GM12878 (cell line): ENCODE measurements at regions not wholly inside any gene's neighbourhood (a gene's known extent, or its start where the extent isn't known, plus 50 kb on each side); places are given as distances from the start of the nearest gene placed in this dataset.

Source experiments
- ATAC-seq: fragments of 200-7000 bp; cut with Tn5 transposase; 3 replicates; pipeline ENCODE4 v1.9.1; 2020; ENCODE audit warnings: mild to moderate bottlenecking, moderate library complexity
- BruUV-seq: library from RNA; stranded (reverse); fragments of 400-500 nt; replicated peaks from 2 replicates; lab custom pipeline; 2021; lab: Mats Ljungman, UMichigan
- CTCF ChIA-PET: fragments of 300-600 bp; sonication (Branson Sonifier 250); formaldehyde crosslinking; extraction: SDS; loops from one replicate; lab custom pipeline; 2021; ENCODE audit warnings: inconsistent platforms; lab: Yijun Ruan, JAX
- POLR2A ChIA-PET: fragments of 350-600 bp; formaldehyde crosslinking; extraction: SDS; loops from one replicate; lab custom pipeline; 2021; ENCODE audit warnings: inconsistent platforms; lab: Charles Lee
- RAD21 ChIA-PET: fragments of 300-600 bp; sonication (Branson Sonifier 250); formaldehyde crosslinking; loops from one replicate; lab custom pipeline; 2023; ENCODE audit warnings: antibody characterized with exemption; ENCODE audit not compliant: unreplicated experiment; lab: Charles Lee
- SMC1A ChIA-PET: fragments of 300-600 bp; sonication (Branson Sonifier 250); formaldehyde crosslinking; loops from one replicate; lab custom pipeline; 2023; ENCODE audit not compliant: unreplicated experiment, uncharacterized antibody; lab: Charles Lee
- DNase-seq: peaks from one replicate; pipeline ENCODE4 v3.0.0-alpha.2; 2011; ENCODE audit warnings: low read depth, low spot score
- FAIRE-seq: peaks from 3 replicates; lab custom pipeline; 2011; peaks lifted over from hg19 to GRCh38; lab: Jason Lieb, UNC
- H2AFZ ChIP-seq: 2 replicates; pipeline ENCODE4 v1.6.0; 2011; ENCODE audit warnings: low read depth, low read length, control low read depth; ENCODE audit not compliant: control insufficient read depth
- H3K27ac ChIP-seq: 2 replicates; pipeline ENCODE4 v1.5.1; 2011; ENCODE audit warnings: control low read depth; ENCODE audit not compliant: control insufficient read depth, insufficient read depth
- H3K27me3 ChIP-seq, 2 experiments: replicated peaks in 1 of 2; 2 replicates each; pipeline versions ENCODE4 v1.6.0 to v1.6.1; 2011; ENCODE audit warnings: low read length in 1 of 2; ENCODE audit not compliant: control insufficient read depth in 2 of 2, insufficient read depth in 2 of 2
- H3K36me3 ChIP-seq, 2 experiments: 2 replicates each; pipeline ENCODE4 v1.5.1; 2011; ENCODE audit warnings: low read length in 1 of 2; ENCODE audit not compliant: control insufficient read depth in 2 of 2, insufficient read depth in 2 of 2
- H3K4me1 ChIP-seq: 2 replicates; pipeline ENCODE4 v1.6.1; 2011; ENCODE audit warnings: mild to moderate bottlenecking, low read length, moderate library complexity, mixed read lengths; ENCODE audit not compliant: control insufficient read depth, insufficient read depth
- H3K4me2 ChIP-seq: 2 replicates; pipeline ENCODE4 v1.6.0; 2011; ENCODE audit warnings: control low read depth; ENCODE audit not compliant: control insufficient read depth, insufficient read depth
- H3K4me3 ChIP-seq: fragments of 200-600 bp; sonication (generic); 2 replicates; pipeline ENCODE4 v1.5.1; 2016
- H3K79me2 ChIP-seq: 2 replicates; pipeline ENCODE4 v1.6.0; 2011; ENCODE audit warnings: low read length; ENCODE audit not compliant: control insufficient read depth, insufficient read depth
- H3K9ac ChIP-seq: 2 replicates; pipeline ENCODE4 v1.8.0; 2011; ENCODE audit warnings: low read length, control low read depth, mixed read lengths; ENCODE audit not compliant: control insufficient read depth, insufficient read depth
- H3K9me3 ChIP-seq: replicated peaks from 3 replicates; pipeline ENCODE4 v1.5.1; 2011; ENCODE audit warnings: mild to moderate bottlenecking, low read length; ENCODE audit not compliant: control insufficient read depth, insufficient read depth
- H4K20me1 ChIP-seq: 2 replicates; pipeline ENCODE4 v1.6.0; 2011; ENCODE audit not compliant: control insufficient read depth, insufficient read depth
- CBFB ChIP-seq: IDR thresholded peaks from 2 replicates; pipeline ENCODE4 v1.6.1; 2016; ENCODE audit warnings: antibody characterized with exemption, low read depth
- CBX5 ChIP-seq: sonication (generic); IDR thresholded peaks from 2 replicates; pipeline ENCODE4 v1.6.1; 2016; ENCODE audit warnings: low read depth, moderate library complexity, mild to moderate bottlenecking, inconsistent platforms
- LARP7 ChIP-seq: fragments of 450-650 bp; IDR thresholded peaks from 2 replicates; pipeline ENCODE4 v1.6.1; 2017; ENCODE audit warnings: mild to moderate bottlenecking
- NR2F1 ChIP-seq: fragments of 450-650 bp; conservative IDR thresholded peaks from 2 replicates; pipeline ENCODE4 v1.6.1; 2017; ENCODE audit warnings: mild to moderate bottlenecking
- PAX8 ChIP-seq: fragments of 450-650 bp; IDR thresholded peaks from 2 replicates; pipeline ENCODE4 v1.6.1; 2017; ENCODE audit warnings: mild to moderate bottlenecking, moderate library complexity
- TCF7 ChIP-seq: IDR thresholded peaks from 2 replicates; pipeline ENCODE4 v1.6.1; 2014; ENCODE audit warnings: antibody characterized with exemption, borderline replicate concordance
- WRNIP1 ChIP-seq: IDR thresholded peaks from 2 replicates; pipeline ENCODE4 v1.6.1; 2011; ENCODE audit warnings: low read depth, low read length, improper control_type of control experiment, borderline replicate concordance
- ZBED1 ChIP-seq: IDR thresholded peaks from 2 replicates; pipeline ENCODE4 v1.6.1; 2016; ENCODE audit warnings: borderline replicate concordance
- ZNF24 ChIP-seq: fragments of 450-650 bp; IDR thresholded peaks from 2 replicates; pipeline ENCODE4 v1.6.1; 2017; ENCODE audit warnings: antibody characterized with exemption, mild to moderate bottlenecking
- WGBS: methylation state at CpG from one replicate; pipeline ENCODE4 v1.1.6; 2016; ENCODE audit warnings: low lambda C conversion rate; ENCODE audit not compliant: insufficient replicate concordance, insufficient coverage; ENCODE audit errors: missing lambda C conversion rate; 5-methylcytosine and 5-hydroxymethylcytosine counted together
- in situ Hi-C: fragments of 300-500 bp; cut with MboI; formaldehyde crosslinking; loops from 9 replicates; pipeline ENCODE4 v1.14.3; 2018; ENCODE audit warnings: mixed read lengths
- intact Hi-C: fragments of 100-400 bp; cut with micrococcal nuclease; formaldehyde crosslinking; loops from one replicate; pipeline ENCODE4 v1.14.2; 2022; ENCODE audit not compliant: unreplicated experiment
- TF ChIP-seq, protein P1 (sequence below): fragments of 450-650 bp; IDR thresholded peaks from 2 replicates; pipeline ENCODE4 v1.6.1; 2017; ENCODE audit warnings: mild to moderate bottlenecking, low read depth, inconsistent platforms; ENCODE audit not compliant: poor library complexity, severe bottlenecking
- TF ChIP-seq, protein P2 (sequence below): fragments of 450-650 bp; conservative IDR thresholded peaks from 2 replicates; pipeline ENCODE4 v1.6.1; 2017; ENCODE audit warnings: mild to moderate bottlenecking, moderate library complexity

DNA sequence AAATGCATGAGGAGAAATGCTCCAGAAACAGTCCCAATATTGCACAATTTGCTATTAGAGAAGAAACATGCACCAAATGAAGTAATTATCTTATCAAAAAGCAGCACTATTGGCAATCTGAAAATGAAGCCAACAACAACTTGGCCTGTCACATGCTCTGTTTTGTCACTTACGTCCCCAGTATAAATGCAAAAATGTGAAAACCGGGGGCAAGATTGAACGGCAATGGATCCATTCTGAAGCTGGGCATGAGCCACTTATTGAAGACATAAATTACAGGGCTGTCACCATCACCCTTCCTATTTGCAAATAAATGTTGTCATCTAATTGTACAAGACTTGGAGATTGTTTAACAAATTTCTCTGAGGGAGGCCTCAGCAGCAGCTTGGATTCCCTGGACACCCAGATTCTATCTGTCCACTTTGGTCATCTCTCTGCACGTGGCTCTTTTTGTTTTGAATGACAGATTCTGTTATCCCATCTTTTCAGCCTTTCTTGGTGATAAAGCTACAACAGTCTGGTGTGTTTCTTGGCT, 180.2 kb upstream of the CDH5 start:
- in situ Hi-C loops: no loop called here
- no peaks in the 10 kb centered on the region for H4K20me1 ChIP-seq
- SMC1A ChIA-PET: no interaction called here
- no peak for DNase-seq
- no peak for ATAC-seq
- no peak overlapping the region for H3K4me2 ChIP-seq
- no peaks in the 10 kb centered on the region for H3K36me3 ChIP-seq
- WGBS: 8% methylated on average over 4 of the region's 4 CpGs
- no peaks in the 10 kb centered on the region for H3K79me2 ChIP-seq
- TF ChIP-seq WRNIP1 (no peak), CBFB (no peak), ZBED1 (no peak)
- no peak overlapping the region for H3K4me3 ChIP-seq
- no TSS peak for BruUV-seq
- intact Hi-C loops: no loop called here
- H3K9me3 ChIP-seq: no peaks in the 10 kb centered on the region
- FAIRE-seq: no peak
- POLR2A ChIA-PET: no interaction called here
- CTCF ChIA-PET: no interaction called here
- no peaks in the 10 kb centered on the region for H3K27me3 ChIP-seq
- RAD21 ChIA-PET: no interaction called here
- no peaks in the 10 kb centered on the region for H3K4me1 ChIP-seq
- no peak overlapping the region for H3K27ac ChIP-seq
- H3K9ac ChIP-seq: no peak overlapping the region
- H2AFZ ChIP-seq: no peak overlapping the region

GRCh38 chr16:66182592-66182991, 183.9 kb upstream of the CDH5 start:
- no peaks in the 10 kb centered on the region for H3K4me1 ChIP-seq
- POLR2A ChIA-PET: no interaction called here
- H4K20me1 ChIP-seq: no peaks in the 10 kb centered on the region
- H3K9ac ChIP-seq: no peak overlapping the region
- TF ChIP-seq, protein P1, sequence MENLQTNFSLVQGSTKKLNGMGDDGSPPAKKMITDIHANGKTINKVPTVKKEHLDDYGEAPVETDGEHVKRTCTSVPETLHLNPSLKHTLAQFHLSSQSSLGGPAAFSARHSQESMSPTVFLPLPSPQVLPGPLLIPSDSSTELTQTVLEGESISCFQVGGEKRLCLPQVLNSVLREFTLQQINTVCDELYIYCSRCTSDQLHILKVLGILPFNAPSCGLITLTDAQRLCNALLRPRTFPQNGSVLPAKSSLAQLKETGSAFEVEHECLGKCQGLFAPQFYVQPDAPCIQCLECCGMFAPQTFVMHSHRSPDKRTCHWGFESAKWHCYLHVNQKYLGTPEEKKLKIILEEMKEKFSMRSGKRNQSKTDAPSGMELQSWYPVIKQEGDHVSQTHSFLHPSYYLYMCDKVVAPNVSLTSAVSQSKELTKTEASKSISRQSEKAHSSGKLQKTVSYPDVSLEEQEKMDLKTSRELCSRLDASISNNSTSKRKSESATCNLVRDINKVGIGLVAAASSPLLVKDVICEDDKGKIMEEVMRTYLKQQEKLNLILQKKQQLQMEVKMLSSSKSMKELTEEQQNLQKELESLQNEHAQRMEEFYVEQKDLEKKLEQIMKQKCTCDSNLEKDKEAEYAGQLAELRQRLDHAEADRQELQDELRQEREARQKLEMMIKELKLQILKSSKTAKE: no peak
- TF ChIP-seq, protein P2, sequence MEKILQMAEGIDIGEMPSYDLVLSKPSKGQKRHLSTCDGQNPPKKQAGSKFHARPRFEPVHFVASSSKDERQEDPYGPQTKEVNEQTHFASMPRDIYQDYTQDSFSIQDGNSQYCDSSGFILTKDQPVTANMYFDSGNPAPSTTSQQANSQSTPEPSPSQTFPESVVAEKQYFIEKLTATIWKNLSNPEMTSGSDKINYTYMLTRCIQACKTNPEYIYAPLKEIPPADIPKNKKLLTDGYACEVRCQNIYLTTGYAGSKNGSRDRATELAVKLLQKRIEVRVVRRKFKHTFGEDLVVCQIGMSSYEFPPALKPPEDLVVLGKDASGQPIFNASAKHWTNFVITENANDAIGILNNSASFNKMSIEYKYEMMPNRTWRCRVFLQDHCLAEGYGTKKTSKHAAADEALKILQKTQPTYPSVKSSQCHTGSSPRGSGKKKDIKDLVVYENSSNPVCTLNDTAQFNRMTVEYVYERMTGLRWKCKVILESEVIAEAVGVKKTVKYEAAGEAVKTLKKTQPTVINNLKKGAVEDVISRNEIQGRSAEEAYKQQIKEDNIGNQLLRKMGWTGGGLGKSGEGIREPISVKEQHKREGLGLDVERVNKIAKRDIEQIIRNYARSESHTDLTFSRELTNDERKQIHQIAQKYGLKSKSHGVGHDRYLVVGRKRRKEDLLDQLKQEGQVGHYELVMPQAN: no peak
- no peak for TF ChIP-seq PAX8
- TF ChIP-seq TCF7: no peak
- no peak for TF ChIP-seq LARP7
- TF ChIP-seq NR2F1: no peak
- no peak for TF ChIP-seq ZNF24
- no peak for TF ChIP-seq ZBED1
- no peak for TF ChIP-seq CBX5
- H3K4me2 ChIP-seq: no peak overlapping the region
- intact Hi-C loops (no loop called here), in situ Hi-C loops (no loop called here)
- no peaks in the 10 kb centered on the region for H3K79me2 ChIP-seq
- H3K27me3 ChIP-seq: no peaks in the 10 kb centered on the region
- 9% methylated on average over 4 of the region's 4 CpGs for WGBS
- FAIRE-seq (no peak), ATAC-seq (no peak), DNase-seq (no peak)
- SMC1A ChIA-PET: no interaction called here
- CTCF ChIA-PET: no interaction called here
- H3K4me3 ChIP-seq: no peak overlapping the region
- no peaks in the 10 kb centered on the region for H3K36me3 ChIP-seq
- BruUV-seq: no TSS peak
- no peak overlapping the region for H2AFZ ChIP-seq
- H3K9me3 ChIP-seq: no peaks in the 10 kb centered on the region; the same call in 2 of the 3 replicates
- RAD21 ChIA-PET: no interaction called here
- no peak overlapping the region for H3K27ac ChIP-seq
